Lung (tissue), 11 donors: ENCODE measurements at regions not wholly inside any gene's neighbourhood (a gene's known extent, or its start where the extent isn't known, plus 50 kb on each side); places are given as distances from the start of the nearest gene placed in this dataset.

ENCODE experiments used
- ATAC-seq: fragments of 200-7000 bp; cut with Tn5 transposase; one replicate; pipeline ENCODE4 v1.9.1; 2020; ENCODE audit warnings: moderate number of reproducible peaks; ENCODE audit not compliant: insufficient read depth, low FRiP score
- DNase-seq, 3 donors: peaks; one replicate each; pipeline ENCODE4 v3.0.0-alpha.2; 2013 to 2017
- H3K27ac ChIP-seq, 2 donors: one replicate each; pipeline ENCODE4 v1.5.1; 2013; ENCODE audit warnings: mild to moderate bottlenecking in 2 of 2, moderate library complexity in 2 of 2, control low read depth in 1 of 2, inconsistent platforms in 1 of 2, low read depth in 1 of 2, low read length in 1 of 2
- H3K27me3 ChIP-seq, 3 donors: one replicate each; pipeline ENCODE4 v1.5.1; 2013; ENCODE audit warnings: low read length in 2 of 3; ENCODE audit not compliant: control insufficient read depth in 3 of 3, insufficient read depth in 3 of 3
- H3K36me3 ChIP-seq, 4 donors: one replicate each; pipeline ENCODE4 v1.5.1; 2013; ENCODE audit warnings: low read length in 4 of 4, mild to moderate bottlenecking in 1 of 4, moderate library complexity in 1 of 4; ENCODE audit not compliant: control insufficient read depth in 4 of 4, insufficient read depth in 4 of 4
- H3K4me1 ChIP-seq, 5 donors: one replicate each; pipeline ENCODE4 v1.5.1; 2013; ENCODE audit warnings: low read length in 5 of 5, mild to moderate bottlenecking in 2 of 5, moderate library complexity in 1 of 5; ENCODE audit not compliant: control insufficient read depth in 5 of 5, insufficient read depth in 5 of 5
- H3K4me3 ChIP-seq: one replicate; pipeline ENCODE4 v1.5.1; 2013; ENCODE audit warnings: mild to moderate bottlenecking, control low read depth, moderate library complexity
- H3K9ac ChIP-seq, 2 donors: one replicate each; pipeline ENCODE4 v1.5.1; 2013; ENCODE audit warnings: low read length in 2 of 2, control low read depth in 1 of 2; ENCODE audit not compliant: insufficient read depth in 1 of 2
- H3K9me3 ChIP-seq, 4 donors: one replicate each; pipeline ENCODE4 v1.5.1; 2013; ENCODE audit warnings: low read length in 3 of 4, mild to moderate bottlenecking in 1 of 4, moderate library complexity in 1 of 4; ENCODE audit not compliant: control insufficient read depth in 4 of 4, insufficient read depth in 3 of 4
- CTCF ChIP-seq: IDR thresholded peaks from 2 replicates; pipeline ENCODE4 v1.5.1; 2012; ENCODE audit warnings: mild to moderate bottlenecking; ENCODE audit errors: control extremely low read depth, extremely low read depth
- WGBS, 2 donors: extraction: QIAGEN DNeasy Blood & Tissue Kit; methylation state at CpG; one replicate each; pipeline ENCODE4 v1.1.7; 2013; 5-methylcytosine and 5-hydroxymethylcytosine counted together
- donor health status: control.
- donor health status: control.
- donor health status: Bipolar disorder and iron deficiency.
- donor health status: healthy.
- donor health status: DM: yes; HTN: yes; CAD: no.

DNA sequence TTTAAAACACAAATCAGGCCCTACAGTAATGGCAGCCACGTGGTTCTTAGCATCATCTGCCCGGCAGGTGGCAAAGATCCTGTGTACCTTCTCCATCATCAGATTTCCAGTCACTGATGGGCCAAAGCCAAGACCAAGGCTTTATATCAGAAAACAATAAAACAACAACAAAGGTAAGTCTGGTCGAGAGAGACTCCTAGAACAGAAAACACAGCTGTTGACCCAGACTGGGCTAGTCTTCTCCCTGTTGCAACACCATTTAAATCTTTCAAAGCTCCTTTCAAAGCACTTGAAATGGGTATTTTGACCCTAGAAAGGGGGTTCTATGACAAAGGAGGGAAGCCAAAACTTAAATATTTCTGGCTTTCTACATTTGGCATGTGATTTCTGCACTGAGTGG is 285.6 kb downstream of the IPMK start:
- Histone ChIP-seq H3K27ac (no peak overlapping the region), H3K4me1 (no peaks in the 10 kb centered on the region), H3K27me3 (no peaks in the 10 kb centered on the region), H3K4me3 (no peak overlapping the region), H3K36me3 (no peaks in the 10 kb centered on the region), H3K9ac (no peak overlapping the region), H3K9me3 (no peaks in the 10 kb centered on the region)
- ATAC-seq = no peak
- no peak for TF ChIP-seq CTCF
- DNase-seq = no peak
- WGBS, 2 donors = 59 to 63% methylated on average over 3 of the region's 3 CpGs

DNA sequence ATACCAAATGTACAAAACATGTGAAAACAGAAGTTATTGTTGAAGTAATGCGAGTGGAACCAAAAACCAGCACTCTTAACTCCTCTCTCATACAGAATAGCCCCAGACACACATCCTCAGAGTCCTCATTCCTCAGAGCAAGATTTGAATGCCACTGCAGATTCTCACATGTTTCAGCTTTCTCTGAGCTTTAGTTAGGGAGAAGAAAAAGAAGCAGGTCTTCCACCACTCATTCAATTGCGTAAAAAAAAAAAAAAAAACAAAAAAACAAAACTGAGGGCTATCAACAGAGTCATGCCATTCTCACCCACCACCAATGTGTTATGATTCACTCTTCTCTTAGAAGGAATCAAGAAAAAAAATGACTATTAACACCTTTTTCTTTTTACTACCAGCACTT is 287.7 kb downstream of the IPMK start:
- no peaks in the 10 kb centered on the region for H3K36me3 ChIP-seq
- no peak overlapping the region for H3K4me3 ChIP-seq
- 87 to 88% methylated on average over 2 of the region's 2 CpGs for WGBS, 2 donors
- no peak for ATAC-seq
- H3K4me1 ChIP-seq = no peaks in the 10 kb centered on the region
- no peak for TF ChIP-seq CTCF
- no peaks in the 10 kb centered on the region for H3K27me3 ChIP-seq
- no peaks in the 10 kb centered on the region for H3K9me3 ChIP-seq
- no peak overlapping the region for H3K9ac ChIP-seq
- H3K27ac ChIP-seq = no peak overlapping the region
- no peak for DNase-seq

DNA sequence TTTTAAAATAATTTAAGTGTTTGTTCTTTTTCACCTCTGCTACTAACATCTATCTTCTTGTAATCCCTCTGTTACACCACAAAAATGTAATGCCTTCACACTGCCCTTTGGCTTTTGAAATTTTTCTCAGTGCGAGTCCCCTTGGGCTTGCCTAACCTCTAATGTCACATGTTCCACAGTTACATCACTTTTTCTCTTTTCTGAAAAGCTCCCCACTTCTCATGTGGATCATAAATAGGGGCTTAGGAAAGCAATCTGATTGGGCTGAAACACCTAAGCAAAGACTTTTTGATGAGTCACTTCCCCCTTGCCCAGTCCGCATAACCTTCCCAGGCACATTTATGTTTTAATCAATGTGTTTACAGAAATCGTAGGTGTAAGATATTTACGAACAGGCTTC is 288.2 kb downstream of the IPMK start:
- Histone ChIP-seq H3K9me3 (no peaks in the 10 kb centered on the region), H3K27me3 (no peaks in the 10 kb centered on the region), H3K4me3 (no peak overlapping the region), H3K36me3 (no peaks in the 10 kb centered on the region), H3K9ac (no peak overlapping the region), H3K4me1 (no peaks in the 10 kb centered on the region), H3K27ac (no peak overlapping the region)
- no peak for TF ChIP-seq CTCF
- WGBS, 2 donors = 72 to 80% methylated on average over 4 of the region's 4 CpGs
- ATAC-seq (no peak), DNase-seq (no peak)

DNA sequence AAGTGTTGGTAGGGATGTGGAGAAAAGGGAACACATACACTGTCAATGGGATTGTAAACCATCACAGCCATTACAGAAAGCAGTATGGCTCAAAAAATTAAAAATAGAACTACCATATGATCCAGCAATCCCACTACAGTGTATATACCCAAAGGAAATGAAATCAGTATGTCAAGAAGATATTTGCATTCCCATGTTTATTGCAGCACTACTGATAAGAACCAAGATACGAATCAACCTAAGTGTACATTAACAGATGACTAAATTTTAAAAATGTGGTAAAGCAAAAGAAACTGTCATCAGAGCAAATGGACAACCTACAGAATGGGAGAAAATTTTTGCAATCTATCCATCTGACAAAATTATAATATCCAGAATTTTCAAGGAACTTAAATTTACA is 290.4 kb downstream of the IPMK start:
- no peak overlapping the region for H3K4me3 ChIP-seq
- no peak overlapping the region for H3K9ac ChIP-seq
- H3K4me1 ChIP-seq = no peaks in the 10 kb centered on the region
- H3K27ac ChIP-seq = no peak overlapping the region
- no peaks in the 10 kb centered on the region for H3K36me3 ChIP-seq
- DNase-seq = no peak
- no peaks in the 10 kb centered on the region for H3K27me3 ChIP-seq
- no peak for TF ChIP-seq CTCF
- no peak for ATAC-seq
- 77 to 92% methylated on average over 1 of the region's 1 CpG for WGBS, 2 donors
- no peaks in the 10 kb centered on the region for H3K9me3 ChIP-seq
